Stromal cell of bone marrow (primary cell): ENCODE measurements at regions not wholly inside any gene's neighbourhood (a gene's known extent, or its start where the extent isn't known, plus 50 kb on each side); places are given as distances from the start of the nearest gene placed in this dataset.

Source experiments
- DNase-seq: peaks from one replicate; pipeline ENCODE4 v3.0.0-alpha.2; 2012; ENCODE audit warnings: low read depth

- no peak for DNase-seq
Observed at GRCh38 chr18:22544626-22545025, 126.9 kb upstream of the CTAGE1 start.

GRCh38 chr18:22545066-22545760, 127.5 kb upstream of the CTAGE1 start:
- DNase-seq: no peak

GRCh38 chr18:22546905-22547570, 129.3 kb upstream of the CTAGE1 start:
- DNase-seq: no peak

- DNase-seq: no peak
Observed at GRCh38 chr18:22547807-22548561, 130.3 kb upstream of the CTAGE1 start.

GRCh38 chr18:22549260-22549937, 131.7 kb upstream of the CTAGE1 start:
- DNase-seq: no peak

- DNase-seq: no peak
Observed at GRCh38 chr18:22550366-22550765, 132.7 kb upstream of the CTAGE1 start.

- DNase-seq: no peak
Observed at GRCh38 chr18:22550861-22551260, 133.1 kb upstream of the CTAGE1 start.

GRCh38 chr18:22551536-22552151, 133.9 kb upstream of the CTAGE1 start:
- peak; percentile 69 for DNase-seq

GRCh38 chr18:22552254-22552653, 134.5 kb upstream of the CTAGE1 start:
- no peak for DNase-seq

GRCh38 chr18:22552899-22553460, 135.3 kb upstream of the CTAGE1 start:
- DNase-seq: no peak

GRCh38 chr18:22556222-22557167, 138.8 kb upstream of the CTAGE1 start:
- DNase-seq: no peak

GRCh38 chr18:22557168-22557941, 139.6 kb upstream of the CTAGE1 start:
- DNase-seq: no peak

GRCh38 chr18:22558945-22559385, 141.2 kb upstream of the CTAGE1 start:
- DNase-seq: peak; percentile 62

GRCh38 chr18:22559414-22560274, 141.9 kb upstream of the CTAGE1 start:
- DNase-seq: no peak

GRCh38 chr18:22560275-22560610, 142.5 kb upstream of the CTAGE1 start:
- DNase-seq: no peak

- DNase-seq: no peak
Observed at GRCh38 chr18:22560797-22561196, 143.1 kb upstream of the CTAGE1 start.

- DNase-seq: peak; percentile 79
Observed at GRCh38 chr18:22563164-22563583, 145.5 kb upstream of the CTAGE1 start.

- no peak for DNase-seq
Observed at GRCh38 chr18:22564036-22564435, 146.3 kb upstream of the CTAGE1 start.
